ENCODE measurements at regions not wholly inside any gene's neighbourhood (a gene's known extent, or its start where the extent isn't known, plus 50 kb on each side); places are given as distances from the start of the nearest gene placed in this dataset.

- TF ChIP-seq EZH2phosphoT487 (IDR thresholded peaks at IDR 0.05; ENCODE audit: insufficient read depth, low read depth) (no peak), EZH2 (IDR thresholded peaks at IDR 0.05; ENCODE audit: insufficient read depth, poor library complexity, severe bottlenecking) (no peak)
These were observed 374.8 kb downstream of the MAFB start for GRCh38 chr20:40314278-40314677.
